Vagina (tissue), 2 donors: ENCODE measurements at regions not wholly inside any gene's neighbourhood (a gene's known extent, or its start where the extent isn't known, plus 50 kb on each side); places are given as distances from the start of the nearest gene placed in this dataset.

Experiments
- POLR2A ChIP-seq, 2 donors: fragments of 450-650 bp; IDR thresholded peaks; one replicate each; pipeline ENCODE4 v1.6.1; 2017; ENCODE audit warnings: antibody characterized with exemption in 2 of 2, mild to moderate bottlenecking in 2 of 2, moderate library complexity in 2 of 2
- POLR2AphosphoS5 ChIP-seq, 2 donors: sonication (generic); formaldehyde crosslinking; IDR thresholded peaks; one replicate each; pipeline ENCODE4 v1.9.0; 2017; ENCODE audit warnings: antibody characterized with exemption in 2 of 2, mild to moderate bottlenecking in 2 of 2, low read depth in 1 of 2; ENCODE audit not compliant: insufficient read depth in 1 of 2
- TF ChIP-seq, protein P1 (sequence below), 3 experiments: fragments of 450-650 bp in 2 of 3; fragments of 200-600 bp in 1 of 3; sonication (generic) in 1 of 3; IDR thresholded peaks; one replicate each; pipeline ENCODE4 v1.5.1; 2017 to 2019; ENCODE audit warnings: antibody characterized with exemption in 3 of 3, mild to moderate bottlenecking in 2 of 3, moderate library complexity in 2 of 3

GRCh38 chr9:118187408-118187807 lies 483.2 kb downstream of the TLR4 start:
- TF ChIP-seq, protein P1, sequence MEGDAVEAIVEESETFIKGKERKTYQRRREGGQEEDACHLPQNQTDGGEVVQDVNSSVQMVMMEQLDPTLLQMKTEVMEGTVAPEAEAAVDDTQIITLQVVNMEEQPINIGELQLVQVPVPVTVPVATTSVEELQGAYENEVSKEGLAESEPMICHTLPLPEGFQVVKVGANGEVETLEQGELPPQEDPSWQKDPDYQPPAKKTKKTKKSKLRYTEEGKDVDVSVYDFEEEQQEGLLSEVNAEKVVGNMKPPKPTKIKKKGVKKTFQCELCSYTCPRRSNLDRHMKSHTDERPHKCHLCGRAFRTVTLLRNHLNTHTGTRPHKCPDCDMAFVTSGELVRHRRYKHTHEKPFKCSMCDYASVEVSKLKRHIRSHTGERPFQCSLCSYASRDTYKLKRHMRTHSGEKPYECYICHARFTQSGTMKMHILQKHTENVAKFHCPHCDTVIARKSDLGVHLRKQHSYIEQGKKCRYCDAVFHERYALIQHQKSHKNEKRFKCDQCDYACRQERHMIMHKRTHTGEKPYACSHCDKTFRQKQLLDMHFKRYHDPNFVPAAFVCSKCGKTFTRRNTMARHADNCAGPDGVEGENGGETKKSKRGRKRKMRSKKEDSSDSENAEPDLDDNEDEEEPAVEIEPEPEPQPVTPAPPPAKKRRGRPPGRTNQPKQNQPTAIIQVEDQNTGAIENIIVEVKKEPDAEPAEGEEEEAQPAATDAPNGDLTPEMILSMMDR (IDR thresholded peaks at IDR 0.05): no peak
- TF ChIP-seq POLR2A (IDR thresholded peaks at IDR 0.05): no peak
- no peak for TF ChIP-seq POLR2AphosphoS5 (IDR thresholded peaks at IDR 0.05; ENCODE audit: insufficient read depth in 1 of 2, low read depth in 1 of 2)
